ENCODE measurements at regions not wholly inside any gene's neighbourhood (a gene's known extent, or its start where the extent isn't known, plus 50 kb on each side); places are given as distances from the start of the nearest gene placed in this dataset.
A peak's percentile ranks its signal among the peaks of the same experiment; 100 is the strongest.

DNA sequence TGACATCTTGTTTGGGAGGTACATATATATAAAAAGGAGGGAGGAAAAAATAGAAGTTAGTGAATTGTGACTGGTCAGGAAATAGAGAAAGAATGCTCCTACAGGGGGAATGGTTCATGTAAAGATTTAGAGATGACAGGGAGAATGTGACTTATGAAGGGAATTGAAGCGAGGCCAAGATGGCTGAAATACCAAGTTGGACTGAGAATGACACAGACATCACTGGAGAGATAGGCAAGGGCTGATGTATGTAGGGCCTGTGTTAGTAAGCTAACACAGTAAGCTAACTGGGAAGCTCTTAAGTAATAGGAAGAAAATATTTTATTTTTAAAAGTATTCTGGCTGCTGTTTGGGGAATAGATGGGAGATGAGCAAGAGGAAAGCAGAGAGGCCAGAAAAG is 286.3 kb downstream of the NNT start:
- Mint-ChIP-seq H3K9me3 (no peaks in the 10 kb centered on the region), H3K36me3 (ENCODE audit: low read depth) (no peaks in the 10 kb centered on the region), H3K27ac (no peak overlapping the region), H3K4me3 (no peak overlapping the region), H3K4me1 (peaks cover 12% of the 10 kb centered on the region), H3K27me3 (ENCODE audit: insufficient read depth) (no peaks in the 10 kb centered on the region)
- Histone ChIP-seq H3K4me1 (ENCODE audit: control insufficient read depth, insufficient read depth, low read length) (peaks cover 5% of the 10 kb centered on the region), H3K4me3 (ENCODE audit: low read length) (no peak overlapping the region), H3K27ac (ENCODE audit: low read depth, low read length) (no peak overlapping the region), H3K36me3 (ENCODE audit: control insufficient read depth, insufficient read depth, low read length) (no peaks in the 10 kb centered on the region), H3K9ac (ENCODE audit: extremely low read depth, low read length, poor library complexity, severe bottlenecking) (no peak overlapping the region), H3K9me3 (ENCODE audit: control insufficient read depth, low read length) (no peaks in the 10 kb centered on the region), H3K27me3 (ENCODE audit: control insufficient read depth, insufficient read depth, low read length, poor library complexity, severe bottlenecking) (no peaks in the 10 kb centered on the region)
- WGBS, 2 experiments (ENCODE audit: insufficient coverage in 1 of 2, insufficient read length in 1 of 2) = 91 to 99% methylated on average over 1 of the region's 1 CpG
- no peak for TF ChIP-seq CTCF (conservative IDR thresholded peaks at IDR 0.05)
- DNase-seq = no peak

GRCh38 chr5:43875741-43876140 is 272.8 kb downstream of the NNT start:
- Mint-ChIP-seq H3K9me3 (no peaks in the 10 kb centered on the region), H3K27me3 (ENCODE audit: insufficient read depth) (no peaks in the 10 kb centered on the region), H3K36me3 (ENCODE audit: low read depth) (no peaks in the 10 kb centered on the region), H3K27ac (no peak overlapping the region), H3K4me1 (peaks cover 24% of the 10 kb centered on the region), H3K4me3 (no peak overlapping the region)
- no peak overlapping the region for H3K27ac ChIP-seq (ENCODE audit: low read depth, low read length)
- H3K27me3 ChIP-seq (ENCODE audit: control insufficient read depth, insufficient read depth, low read length, poor library complexity, severe bottlenecking) = no peaks in the 10 kb centered on the region
- H3K9me3 ChIP-seq (ENCODE audit: control insufficient read depth, low read length) = no peaks in the 10 kb centered on the region
- no peak for DNase-seq
- peaks cover 11% of the 10 kb centered on the region for H3K4me1 ChIP-seq (ENCODE audit: control insufficient read depth, insufficient read depth, low read length)
- no peaks in the 10 kb centered on the region for H3K36me3 ChIP-seq (ENCODE audit: control insufficient read depth, insufficient read depth, low read length)
- no peak for TF ChIP-seq CTCF (conservative IDR thresholded peaks at IDR 0.05)
- H3K4me3 ChIP-seq (ENCODE audit: low read length) = no peak overlapping the region
- WGBS, 2 experiments (ENCODE audit: insufficient coverage in 1 of 2, insufficient read length in 1 of 2) = no CpG with 5 or more reads among the region's 1 CpG
- H3K9ac ChIP-seq (ENCODE audit: extremely low read depth, low read length, poor library complexity, severe bottlenecking) = no peak overlapping the region

GRCh38 chr5:43874772-43875171 is 271.8 kb downstream of the NNT start:
- H3K4me1 Mint-ChIP-seq = peaks cover 24% of the 10 kb centered on the region
- Histone ChIP-seq H3K4me3 (ENCODE audit: low read length) (no peak overlapping the region), H3K9me3 (ENCODE audit: control insufficient read depth, low read length) (no peaks in the 10 kb centered on the region), H3K9ac (ENCODE audit: extremely low read depth, low read length, poor library complexity, severe bottlenecking) (no peak overlapping the region), H3K36me3 (ENCODE audit: control insufficient read depth, insufficient read depth, low read length) (no peaks in the 10 kb centered on the region), H3K4me1 (ENCODE audit: control insufficient read depth, insufficient read depth, low read length) (peaks cover 11% of the 10 kb centered on the region), H3K27ac (ENCODE audit: low read depth, low read length) (no peak overlapping the region), H3K27me3 (ENCODE audit: control insufficient read depth, insufficient read depth, low read length, poor library complexity, severe bottlenecking) (no peaks in the 10 kb centered on the region)
- 76 to 78% methylated on average over 2 to 3 of the region's 3 CpGs for WGBS, 2 experiments (ENCODE audit: insufficient coverage in 1 of 2, insufficient read length in 1 of 2)
- peak overlapping the region; percentile 60 for H3K27ac Mint-ChIP-seq
- no peaks in the 10 kb centered on the region for H3K27me3 Mint-ChIP-seq (ENCODE audit: insufficient read depth)
- no peak overlapping the region for H3K4me3 Mint-ChIP-seq
- peak; percentile 75 for DNase-seq
- H3K9me3 Mint-ChIP-seq = no peaks in the 10 kb centered on the region
- no peak for TF ChIP-seq CTCF (conservative IDR thresholded peaks at IDR 0.05)
- no peaks in the 10 kb centered on the region for H3K36me3 Mint-ChIP-seq (ENCODE audit: low read depth)

All from endodermal cell (in vitro differentiated cells).